Liver (tissue), 3 donors: ENCODE measurements at regions not wholly inside any gene's neighbourhood (a gene's known extent, or its start where the extent isn't known, plus 50 kb on each side); places are given as distances from the start of the nearest gene placed in this dataset.

Experiments
- ATF3 ChIP-seq: IDR thresholded peaks from 2 replicates; pipeline ENCODE4 v1.6.1; 2016; ENCODE audit warnings: antibody characterized with exemption
- CTCF ChIP-seq: fragments of 150-350 bp; IDR thresholded peaks from 2 replicates; pipeline ENCODE4 v1.5.1; 2017; ENCODE audit warnings: improper control_type of control experiment, low read depth, low read length; ENCODE audit not compliant: missing input control
- EGR1 ChIP-seq, 2 donors: IDR thresholded peaks; 2 replicates each; pipeline ENCODE4 v1.6.1; 2016 to 2018; ENCODE audit warnings: antibody characterized with exemption in 2 of 2, low read depth in 2 of 2
- FOXA1 ChIP-seq: IDR thresholded peaks from 2 replicates; pipeline ENCODE4 v1.6.1; 2016; ENCODE audit warnings: antibody characterized with exemption
- FOXA2 ChIP-seq: IDR thresholded peaks from 2 replicates; pipeline ENCODE4 v1.6.1; 2016; ENCODE audit warnings: antibody characterized with exemption
- GABPA ChIP-seq, 2 donors: IDR thresholded peaks in 1 of 2; conservative IDR thresholded peaks in 1 of 2; 2 replicates each; pipeline ENCODE4 v1.6.1; 2016; ENCODE audit warnings: antibody characterized with exemption in 2 of 2, mild to moderate bottlenecking in 1 of 2, moderate library complexity in 1 of 2
- HNF4G ChIP-seq: IDR thresholded peaks from 2 replicates; pipeline ENCODE4 v1.6.1; 2016; ENCODE audit warnings: antibody characterized with exemption
- MAX ChIP-seq: IDR thresholded peaks from 2 replicates; pipeline ENCODE4 v1.6.1; 2016; ENCODE audit warnings: antibody characterized with exemption
- RAD21 ChIP-seq, 2 donors: IDR thresholded peaks; 2 replicates each; pipeline ENCODE4 v1.6.1; 2016; ENCODE audit warnings: antibody characterized with exemption in 2 of 2, mild to moderate bottlenecking in 2 of 2
- REST ChIP-seq: IDR thresholded peaks from 2 replicates; pipeline ENCODE4 v1.6.1; 2016; ENCODE audit warnings: antibody characterized with exemption, mild to moderate bottlenecking
- RXRA ChIP-seq, 2 donors: IDR thresholded peaks; 2 replicates each; pipeline ENCODE4 v1.6.1; 2017 to 2018; ENCODE audit warnings: antibody characterized with exemption in 2 of 2, mild to moderate bottlenecking in 1 of 2
- SP1 ChIP-seq: IDR thresholded peaks from 2 replicates; pipeline ENCODE4 v1.6.1; 2018; ENCODE audit warnings: antibody characterized with exemption, mild to moderate bottlenecking
- TAF1 ChIP-seq: conservative IDR thresholded peaks from 2 replicates; pipeline ENCODE4 v1.6.1; 2016; ENCODE audit warnings: antibody characterized with exemption, mild to moderate bottlenecking
- YY1 ChIP-seq: IDR thresholded peaks from 2 replicates; pipeline ENCODE4 v1.6.1; 2016; ENCODE audit warnings: antibody characterized with exemption, mild to moderate bottlenecking
- donor health status: healthy.
- donor health status: healthy.

DNA sequence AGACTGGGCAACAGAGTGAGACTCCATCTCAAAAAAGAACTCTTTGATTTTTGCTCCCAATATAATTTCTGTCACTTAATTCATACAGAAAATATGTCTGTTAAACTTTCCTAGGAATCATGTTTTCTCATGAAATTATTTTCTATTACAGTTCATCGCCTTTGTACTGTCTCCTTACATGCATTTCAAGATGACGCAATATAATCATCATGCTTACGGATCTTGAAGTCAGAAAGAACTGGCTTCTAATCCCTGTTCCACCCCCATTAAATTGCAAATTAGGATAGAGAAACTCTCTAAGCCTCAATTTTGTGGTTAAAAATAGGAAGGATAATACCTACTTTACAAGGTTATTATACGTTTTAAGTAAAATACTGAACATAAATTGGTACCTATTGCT is 467.6 kb upstream of the SMIM21 start:
- TF ChIP-seq SP1 = no peak
- TF ChIP-seq TAF1 = no peak
- TF ChIP-seq CTCF = no peak
- TF ChIP-seq YY1 = no peak
- no peak for TF ChIP-seq GABPA (IDR thresholded peaks at IDR 0.05 in 1 of 2, conservative IDR thresholded peaks at IDR 0.05 in 1 of 2)
- no peak for TF ChIP-seq ATF3
- TF ChIP-seq HNF4G = no peak
- TF ChIP-seq RAD21 (IDR thresholded peaks at IDR 0.05) = no peak
- TF ChIP-seq EGR1 (IDR thresholded peaks at IDR 0.05; ENCODE audit: low read depth in 2 of 2) = no peak
- no peak for TF ChIP-seq FOXA2
- TF ChIP-seq REST = no peak
- TF ChIP-seq MAX = no peak
- no peak for TF ChIP-seq RXRA (IDR thresholded peaks at IDR 0.05)
- no peak for TF ChIP-seq FOXA1
